NB4 (cell line): ENCODE measurements at regions not wholly inside any gene's neighbourhood (a gene's known extent, or its start where the extent isn't known, plus 50 kb on each side); places are given as distances from the start of the nearest gene placed in this dataset.

Experiments used
- CTCF ChIP-seq: IDR thresholded peaks from one replicate; pipeline ENCODE4 v1.5.1; 2012; ENCODE audit warnings: low read depth, low read length
- MAX ChIP-seq: IDR thresholded peaks from 2 replicates; pipeline ENCODE4 v1.6.1; 2011; ENCODE audit warnings: low read depth, low read length
- MYC ChIP-seq: IDR thresholded peaks from 2 replicates; pipeline ENCODE4 v1.6.1; 2011; ENCODE audit warnings: low read depth, low read length
- POLR2A ChIP-seq: IDR thresholded peaks from 2 replicates; pipeline ENCODE4 v1.6.1; 2011; ENCODE audit warnings: mild to moderate bottlenecking; ENCODE audit not compliant: insufficient read length; ENCODE audit errors: extremely low read depth

GRCh38 chr10:57294698-57295097 lies 933.6 kb upstream of the ZWINT start:
- TF ChIP-seq CTCF (no peak), POLR2A (no peak), MYC (no peak), MAX (no peak)
